BJ (cell line): ENCODE measurements at regions not wholly inside any gene's neighbourhood (a gene's known extent, or its start where the extent isn't known, plus 50 kb on each side); places are given as distances from the start of the nearest gene placed in this dataset.
"Not testable (repeated sequence)": the region's sequence is repeated elsewhere in the genome, so short reads cannot be mapped to it uniquely, and the experiment has no call there.

Experiments
- CTCF ChIA-PET: fragments of 350-600 bp; formaldehyde crosslinking; extraction: SDS; loops from one replicate; lab custom pipeline; 2021; ENCODE audit warnings: antibody characterized with exemption, inconsistent platforms; lab: Yijun Ruan, JAX
- POLR2A ChIA-PET: fragments of 300-600 bp; sonication (Branson Sonifier 250); formaldehyde crosslinking; extraction: SDS; loops from one replicate; lab custom pipeline; 2021; ENCODE audit warnings: antibody characterized with exemption; lab: Charles Lee
- DNase-seq: peaks from one replicate; pipeline ENCODE4 v3.0.0-alpha.2; 2011; ENCODE audit warnings: low read depth
- H3K27me3 ChIP-seq: 2 replicates; pipeline ENCODE4 v1.6.0; 2011; ENCODE audit warnings: low read length; ENCODE audit not compliant: control insufficient read depth, insufficient read depth
- H3K36me3 ChIP-seq: 2 replicates; pipeline ENCODE4 v1.5.1; 2011; ENCODE audit warnings: low read length; ENCODE audit not compliant: control insufficient read depth, insufficient read depth
- H3K4me3 ChIP-seq: 2 replicates; pipeline ENCODE4 v1.5.1; 2011; ENCODE audit warnings: low read depth, mild to moderate bottlenecking, control low read depth, low read length
- TF ChIP-seq, protein P1 (sequence below): IDR thresholded peaks from 2 replicates; pipeline ENCODE4 v1.5.1; 2011; ENCODE audit warnings: low read depth, mild to moderate bottlenecking, control low read depth, inconsistent platforms, low read length, moderate library complexity; ENCODE audit not compliant: insufficient read depth

DNA sequence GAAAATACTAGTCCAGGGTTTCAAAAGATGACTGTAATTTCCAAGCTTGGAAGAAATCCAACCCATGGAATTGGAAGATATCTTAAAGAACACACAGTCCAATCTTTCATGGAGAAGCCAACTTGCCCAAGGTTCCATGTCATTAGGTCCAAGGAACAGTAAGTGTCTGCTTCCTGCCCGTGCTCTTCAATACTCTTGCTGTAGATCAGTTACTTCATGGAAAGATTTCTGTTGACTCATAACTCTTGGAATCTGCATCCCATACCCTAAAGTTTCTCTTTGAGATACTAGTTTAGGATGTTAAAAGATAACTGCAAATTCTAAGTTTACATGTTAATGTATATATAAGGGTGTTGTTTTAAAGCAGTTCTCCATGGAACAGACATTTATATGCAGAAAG, 127.9 kb upstream of the SLC13A1 start:
- H3K27me3 ChIP-seq = no peaks in the 10 kb centered on the region
- no peak for DNase-seq
- H3K36me3 ChIP-seq = no peaks in the 10 kb centered on the region
- CTCF ChIA-PET = no interaction called here
- POLR2A ChIA-PET = no interaction called here
- no peak overlapping the region for H3K4me3 ChIP-seq
- TF ChIP-seq, protein P1, sequence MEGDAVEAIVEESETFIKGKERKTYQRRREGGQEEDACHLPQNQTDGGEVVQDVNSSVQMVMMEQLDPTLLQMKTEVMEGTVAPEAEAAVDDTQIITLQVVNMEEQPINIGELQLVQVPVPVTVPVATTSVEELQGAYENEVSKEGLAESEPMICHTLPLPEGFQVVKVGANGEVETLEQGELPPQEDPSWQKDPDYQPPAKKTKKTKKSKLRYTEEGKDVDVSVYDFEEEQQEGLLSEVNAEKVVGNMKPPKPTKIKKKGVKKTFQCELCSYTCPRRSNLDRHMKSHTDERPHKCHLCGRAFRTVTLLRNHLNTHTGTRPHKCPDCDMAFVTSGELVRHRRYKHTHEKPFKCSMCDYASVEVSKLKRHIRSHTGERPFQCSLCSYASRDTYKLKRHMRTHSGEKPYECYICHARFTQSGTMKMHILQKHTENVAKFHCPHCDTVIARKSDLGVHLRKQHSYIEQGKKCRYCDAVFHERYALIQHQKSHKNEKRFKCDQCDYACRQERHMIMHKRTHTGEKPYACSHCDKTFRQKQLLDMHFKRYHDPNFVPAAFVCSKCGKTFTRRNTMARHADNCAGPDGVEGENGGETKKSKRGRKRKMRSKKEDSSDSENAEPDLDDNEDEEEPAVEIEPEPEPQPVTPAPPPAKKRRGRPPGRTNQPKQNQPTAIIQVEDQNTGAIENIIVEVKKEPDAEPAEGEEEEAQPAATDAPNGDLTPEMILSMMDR = no peak

DNA sequence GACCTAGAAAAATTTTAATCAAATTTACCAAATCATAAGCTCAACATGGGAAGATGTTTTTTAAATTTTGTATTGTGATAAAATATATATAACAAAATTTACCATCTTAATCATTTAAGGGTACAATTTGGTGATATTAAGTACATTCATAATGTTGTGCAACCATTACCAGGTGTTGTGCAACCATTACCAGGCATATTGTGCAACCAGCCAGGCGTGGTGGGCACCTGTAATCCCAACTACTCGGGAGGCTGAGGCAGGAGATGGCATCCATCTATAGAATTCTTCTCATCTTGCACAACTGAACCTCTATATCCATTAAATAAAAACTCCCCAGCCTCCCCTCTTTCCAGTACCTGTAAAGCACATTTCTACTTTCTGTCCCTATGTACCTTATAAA, 124.5 kb upstream of the SLC13A1 start:
- CTCF ChIA-PET = no interaction called here
- no peaks in the 10 kb centered on the region for H3K27me3 ChIP-seq
- TF ChIP-seq, protein P1 = no peak
- POLR2A ChIA-PET = no interaction called here
- DNase-seq = no peak
- H3K36me3 ChIP-seq = no peaks in the 10 kb centered on the region
- no peak overlapping the region for H3K4me3 ChIP-seq

DNA sequence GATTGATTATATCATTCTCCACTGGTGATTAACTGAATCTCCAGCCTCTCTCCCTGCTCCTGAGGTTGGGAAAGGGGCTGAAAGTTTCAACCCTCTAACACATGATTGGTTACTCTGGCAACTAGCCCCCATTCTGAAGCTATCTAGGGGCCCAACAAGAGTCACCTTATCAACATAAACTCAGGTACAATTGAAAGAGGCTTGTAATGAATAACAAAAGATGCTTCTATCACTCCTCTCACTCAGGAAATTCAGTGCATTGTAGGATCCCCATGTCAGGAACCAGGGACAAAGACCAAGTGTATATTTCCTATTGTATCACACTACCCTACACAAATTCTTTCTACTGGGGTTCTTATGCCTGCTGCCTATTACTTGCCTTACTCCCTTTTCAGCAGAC, 123.9 kb upstream of the SLC13A1 start:
- Histone ChIP-seq H3K4me3 (no peak overlapping the region), H3K36me3 (no peaks in the 10 kb centered on the region), H3K27me3 (no peaks in the 10 kb centered on the region)
- TF ChIP-seq, protein P1 = no peak
- ChIA-PET CTCF (no interaction called here), POLR2A (no interaction called here)
- no peak for DNase-seq

DNA sequence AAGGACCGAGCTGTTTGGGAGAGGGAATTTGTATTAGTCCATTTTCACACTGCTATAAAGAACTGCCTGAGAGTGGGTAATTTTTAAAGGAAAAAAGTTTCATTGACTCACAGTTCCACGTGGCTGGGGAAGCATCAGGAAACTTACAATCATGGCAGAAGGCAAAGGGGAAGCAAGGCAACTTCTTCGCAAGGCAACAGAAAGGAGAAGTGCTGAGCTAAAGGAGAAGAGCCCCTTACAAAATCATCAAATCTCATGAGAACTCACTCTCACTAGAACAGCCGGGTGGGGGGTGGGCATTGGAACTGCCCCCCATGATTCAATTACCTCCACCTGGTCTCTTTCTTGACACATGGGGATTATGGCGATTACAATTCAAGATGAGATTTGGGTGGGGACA, 121.8 kb upstream of the SLC13A1 start:
- H3K4me3 ChIP-seq, CTCF ChIA-PET, DNase-seq, H3K36me3 ChIP-seq, H3K27me3 ChIP-seq, POLR2A ChIA-PET: not testable (repeated sequence)

DNA sequence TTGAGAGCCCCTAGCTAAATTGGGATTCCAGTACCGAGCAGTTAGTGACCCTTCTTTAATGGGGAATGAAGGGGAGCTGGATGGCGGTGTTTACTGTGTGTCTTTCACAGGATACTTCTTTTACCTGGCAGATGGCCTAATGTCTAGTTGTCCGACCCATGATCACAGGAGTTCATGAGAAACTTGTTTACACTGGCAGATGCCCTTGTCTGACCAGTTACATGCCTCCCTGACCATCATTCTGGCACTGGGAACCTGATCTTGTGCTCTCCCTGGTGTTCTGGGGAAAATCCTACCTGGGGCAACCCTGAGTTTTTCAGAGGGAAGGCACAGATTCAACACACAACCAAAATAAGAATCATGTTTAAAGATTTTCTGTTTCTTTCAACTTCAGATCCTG, 120.1 kb upstream of the SLC13A1 start:
- ChIA-PET CTCF (no interaction called here), POLR2A (no interaction called here)
- H3K36me3 ChIP-seq = no peaks in the 10 kb centered on the region
- TF ChIP-seq, protein P1 = no peak
- DNase-seq = no peak
- H3K27me3 ChIP-seq = no peaks in the 10 kb centered on the region
- H3K4me3 ChIP-seq = no peak overlapping the region

DNA sequence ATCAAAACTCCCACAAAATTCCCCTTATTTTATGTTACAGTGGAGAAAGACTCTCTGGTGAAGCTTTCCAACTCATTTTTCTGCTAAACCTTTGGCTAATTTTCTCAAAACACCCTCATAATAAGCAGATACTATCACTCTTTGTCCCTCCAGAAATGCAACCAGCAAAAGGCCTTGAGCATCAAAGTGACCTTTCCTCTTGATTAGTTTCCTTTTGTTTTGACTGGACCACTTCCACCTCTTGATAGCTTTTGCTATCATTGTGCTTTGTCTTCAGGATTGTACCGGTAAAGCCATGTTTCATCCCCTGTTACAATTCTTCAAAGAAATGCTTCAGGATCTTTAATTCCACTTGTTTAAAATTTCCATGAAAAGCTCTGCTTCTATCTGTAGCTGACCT, 115.1 kb upstream of the SLC13A1 start:
- ChIA-PET POLR2A (no interaction called here), CTCF (no interaction called here)
- TF ChIP-seq, protein P1 = no peak
- Histone ChIP-seq H3K4me3 (no peak overlapping the region), H3K36me3 (no peaks in the 10 kb centered on the region), H3K27me3 (no peaks in the 10 kb centered on the region)
- no peak for DNase-seq
